Activated naive CD4-positive, alpha-beta T cell treated with anti-CD3 and anti-CD28 coated beads for 36 hours (primary cell): ENCODE measurements at regions not wholly inside any gene's neighbourhood (a gene's known extent, or its start where the extent isn't known, plus 50 kb on each side); places are given as distances from the start of the nearest gene placed in this dataset.
A peak's percentile ranks its signal among the peaks of the same experiment; 100 is the strongest.
"Not testable (repeated sequence)": the region's sequence is repeated elsewhere in the genome, so short reads cannot be mapped to it uniquely, and the experiment has no call there.

Experiments used
- CTCF ChIA-PET: fragments of 350-600 bp; sonication (Branson Sonifier 250); formaldehyde crosslinking; loops from one replicate; lab custom pipeline; 2021; ENCODE audit warnings: antibody characterized with exemption; lab: Charles Lee
- DNase-seq: peaks from one replicate; pipeline ENCODE4 v3.0.0-alpha.2; 2020
- H3K27ac Mint-ChIP-seq: one replicate; pipeline ENCODE4 v1.8.0; 2021; ENCODE audit warnings: mild to moderate bottlenecking, mixed read lengths
- H3K27me3 Mint-ChIP-seq: one replicate; pipeline ENCODE4 v1.8.0; 2021; ENCODE audit warnings: low read depth, mixed read lengths
- H3K36me3 Mint-ChIP-seq: one replicate; pipeline ENCODE4 v1.8.0; 2021; ENCODE audit warnings: low read depth, mixed read lengths
- H3K4me1 Mint-ChIP-seq: one replicate; pipeline ENCODE4 v1.8.0; 2021; ENCODE audit warnings: low read depth, mixed read lengths
- H3K4me3 Mint-ChIP-seq: one replicate; pipeline ENCODE4 v1.8.0; 2021; ENCODE audit warnings: mild to moderate bottlenecking, moderate library complexity, mixed read lengths
- H3K9me3 Mint-ChIP-seq: one replicate; pipeline ENCODE4 v1.8.0; 2021; ENCODE audit warnings: mixed read lengths
- intact Hi-C: fragments of 100-400 bp; cut with micrococcal nuclease; formaldehyde crosslinking; loops from one replicate; pipeline ENCODE4 v1.15.1; 2023

GRCh38 chr11:67886207-67886606 is 117.7 kb downstream of the UNC93B1 start:
- intact Hi-C loops, H3K27me3 Mint-ChIP-seq, CTCF ChIA-PET, H3K9me3 Mint-ChIP-seq, H3K36me3 Mint-ChIP-seq, H3K27ac Mint-ChIP-seq, DNase-seq: not testable (repeated sequence)
- peak overlapping the region; percentile 30 for H3K4me3 Mint-ChIP-seq
- peaks cover 24% of the 10 kb centered on the region for H3K4me1 Mint-ChIP-seq

DNA sequence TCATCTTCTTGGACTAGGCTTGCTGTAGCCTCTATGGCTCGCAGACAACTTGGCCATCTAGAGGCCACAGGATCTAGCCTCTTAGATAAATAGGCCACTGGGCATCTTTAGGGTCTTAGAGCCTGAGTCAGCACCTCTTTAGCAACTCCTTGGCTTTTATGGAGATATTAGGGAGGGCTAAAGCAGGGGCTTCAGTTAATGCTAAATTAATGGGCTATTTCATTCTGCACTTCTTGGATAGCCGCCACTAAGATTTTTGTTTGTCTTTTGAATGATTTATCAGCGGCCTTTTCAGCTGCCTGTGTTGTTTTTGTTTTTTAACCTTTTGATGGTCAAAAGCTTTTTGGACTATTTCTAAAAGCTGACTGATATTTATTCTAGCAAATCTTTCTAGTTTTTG is 118.3 kb downstream of the UNC93B1 start:
- DNase-seq, H3K36me3 Mint-ChIP-seq, CTCF ChIA-PET, intact Hi-C loops, H3K27me3 Mint-ChIP-seq, H3K4me3 Mint-ChIP-seq, H3K9me3 Mint-ChIP-seq, H3K27ac Mint-ChIP-seq: not testable (repeated sequence)
- peaks cover 24% of the 10 kb centered on the region for H3K4me1 Mint-ChIP-seq

GRCh38 chr11:67884761-67885558 is 118.9 kb downstream of the UNC93B1 start:
- CTCF ChIA-PET, H3K36me3 Mint-ChIP-seq, H3K27me3 Mint-ChIP-seq, H3K9me3 Mint-ChIP-seq, intact Hi-C loops: not testable (repeated sequence)
- H3K4me1 Mint-ChIP-seq = peaks cover 24% of the 10 kb centered on the region
- H3K4me3 Mint-ChIP-seq = peak overlapping the region; percentile 64
- peak; percentile 30 for DNase-seq
- H3K27ac Mint-ChIP-seq = peak overlapping the region; percentile 50

DNA sequence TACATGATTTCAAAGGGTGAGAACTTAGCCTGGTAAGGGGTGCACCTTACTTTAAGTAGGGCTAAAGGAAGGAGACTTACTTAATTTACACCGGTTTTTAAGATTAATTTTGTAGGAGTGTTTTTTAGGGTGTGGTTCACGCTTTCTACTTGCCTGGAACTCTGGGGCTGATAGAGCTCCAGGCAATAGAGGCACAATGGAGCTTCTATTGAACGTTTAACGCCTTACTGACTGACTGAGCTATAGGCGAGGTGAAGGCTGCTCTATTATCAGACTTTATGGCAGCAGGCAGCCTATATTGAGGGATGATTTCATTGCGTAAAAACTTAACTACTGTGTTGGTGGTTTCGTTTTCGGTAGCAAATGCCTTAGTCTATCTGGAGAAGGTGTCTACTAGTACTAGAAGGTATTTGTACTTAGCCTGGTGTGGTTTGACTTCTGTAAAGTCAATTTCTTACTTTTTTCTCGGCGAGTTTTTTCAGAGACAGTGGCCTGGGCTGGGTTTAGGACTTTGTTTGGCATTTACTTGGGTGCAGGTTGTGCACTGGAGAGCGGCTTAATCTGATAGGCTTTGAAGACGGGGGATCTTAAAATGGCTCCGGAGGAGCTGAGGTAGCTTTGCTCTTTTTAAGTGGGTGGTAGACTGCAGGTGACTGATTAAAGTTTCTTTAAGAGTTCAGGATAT is 119.7 kb downstream of the UNC93B1 start:
- Mint-ChIP-seq H3K4me3 (peak overlapping the region; percentile 64), H3K4me1 (peaks cover 24% of the 10 kb centered on the region), H3K27ac (peak overlapping the region; percentile 50)
- H3K9me3 Mint-ChIP-seq, H3K27me3 Mint-ChIP-seq, CTCF ChIA-PET, DNase-seq, intact Hi-C loops, H3K36me3 Mint-ChIP-seq: not testable (repeated sequence)

DNA sequence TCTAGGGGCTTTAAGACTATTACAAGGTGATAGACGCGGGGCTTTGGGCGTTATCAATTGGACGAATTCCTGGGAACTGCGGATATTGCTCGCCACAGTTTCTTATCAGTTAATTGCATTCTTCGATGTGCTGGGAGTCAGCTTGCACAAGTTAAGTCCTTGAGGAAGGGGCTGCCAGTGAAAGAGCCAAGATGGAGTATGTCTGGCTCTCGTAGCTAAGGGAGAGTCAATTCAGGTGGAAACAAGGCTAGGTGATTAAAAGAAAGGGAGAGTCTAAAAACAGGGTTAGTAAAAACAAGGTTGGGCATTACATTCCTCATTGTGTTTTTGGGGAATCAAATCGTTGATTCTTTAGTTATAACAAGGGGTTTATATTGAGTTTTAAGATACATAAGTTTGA is 121.6 kb downstream of the UNC93B1 start:
- CTCF ChIA-PET, DNase-seq, H3K36me3 Mint-ChIP-seq, H3K4me3 Mint-ChIP-seq, intact Hi-C loops, H3K27me3 Mint-ChIP-seq, H3K9me3 Mint-ChIP-seq, H3K27ac Mint-ChIP-seq: not testable (repeated sequence)
- H3K4me1 Mint-ChIP-seq = peaks cover 36% of the 10 kb centered on the region

- H3K9me3 Mint-ChIP-seq, DNase-seq, H3K27me3 Mint-ChIP-seq, H3K4me3 Mint-ChIP-seq, H3K27ac Mint-ChIP-seq, intact Hi-C loops, H3K36me3 Mint-ChIP-seq, CTCF ChIA-PET: not testable (repeated sequence)
- peaks cover 37% of the 10 kb centered on the region for H3K4me1 Mint-ChIP-seq
These were observed 122.1 kb downstream of the UNC93B1 start for GRCh38 chr11:67881836-67882235.

GRCh38 chr11:67880594-67881196 is 123.2 kb downstream of the UNC93B1 start:
- intact Hi-C loops, H3K27me3 Mint-ChIP-seq, H3K4me3 Mint-ChIP-seq, CTCF ChIA-PET, H3K27ac Mint-ChIP-seq, H3K9me3 Mint-ChIP-seq, H3K36me3 Mint-ChIP-seq, DNase-seq: not testable (repeated sequence)
- H3K4me1 Mint-ChIP-seq = peaks cover 32% of the 10 kb centered on the region

DNA sequence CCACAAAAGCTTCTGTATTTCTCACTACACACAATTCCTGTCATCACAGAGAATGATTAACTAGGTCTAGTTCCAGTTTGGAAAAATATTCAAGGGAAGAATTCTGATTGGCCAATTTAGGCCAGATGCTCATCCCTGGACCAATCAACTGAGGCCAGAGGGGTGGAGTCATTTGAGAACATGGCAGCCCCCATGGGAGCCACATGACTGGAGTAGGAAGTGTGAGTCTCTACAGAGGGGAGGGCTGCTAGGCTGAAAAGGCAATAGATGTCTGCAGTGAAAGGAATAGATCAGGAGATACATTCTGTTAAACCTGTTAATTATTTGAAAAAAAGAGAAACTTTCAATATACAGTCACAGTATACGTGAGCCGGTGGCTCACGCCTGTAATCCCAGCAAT is 125.2 kb downstream of the UNC93B1 start:
- H3K4me1 Mint-ChIP-seq = peaks cover 18% of the 10 kb centered on the region
- H3K27me3 Mint-ChIP-seq, H3K4me3 Mint-ChIP-seq, H3K27ac Mint-ChIP-seq, H3K9me3 Mint-ChIP-seq, H3K36me3 Mint-ChIP-seq, intact Hi-C loops, CTCF ChIA-PET: not testable (repeated sequence)
- DNase-seq = peak; percentile 27

GRCh38 chr11:67877316-67877715 is 126.6 kb downstream of the UNC93B1 start:
- H3K27me3 Mint-ChIP-seq, H3K9me3 Mint-ChIP-seq, H3K4me3 Mint-ChIP-seq, CTCF ChIA-PET, H3K36me3 Mint-ChIP-seq, intact Hi-C loops: not testable (repeated sequence)
- H3K27ac Mint-ChIP-seq = peak overlapping the region; percentile 24
- H3K4me1 Mint-ChIP-seq = peaks cover 13% of the 10 kb centered on the region
- DNase-seq = peak; percentile 8

- H3K27me3 Mint-ChIP-seq, H3K4me3 Mint-ChIP-seq, intact Hi-C loops, H3K4me1 Mint-ChIP-seq, H3K36me3 Mint-ChIP-seq, H3K9me3 Mint-ChIP-seq, DNase-seq, H3K27ac Mint-ChIP-seq: not testable (repeated sequence)
- CTCF ChIA-PET = interaction anchor here (0.9 kb wide), 1 partner anchor 83 kb away, joined by 3 read pairs; no protein-coding TSS in a partner anchor
These were observed 130.7 kb downstream of the UNC93B1 start for GRCh38 chr11:67873223-67873622.

- H3K4me3 Mint-ChIP-seq, H3K27ac Mint-ChIP-seq, H3K36me3 Mint-ChIP-seq, H3K9me3 Mint-ChIP-seq, CTCF ChIA-PET, H3K4me1 Mint-ChIP-seq, H3K27me3 Mint-ChIP-seq, DNase-seq, intact Hi-C loops: not testable (repeated sequence)
These were observed 132.7 kb downstream of the UNC93B1 start for GRCh38 chr11:67871168-67871567.

DNA sequence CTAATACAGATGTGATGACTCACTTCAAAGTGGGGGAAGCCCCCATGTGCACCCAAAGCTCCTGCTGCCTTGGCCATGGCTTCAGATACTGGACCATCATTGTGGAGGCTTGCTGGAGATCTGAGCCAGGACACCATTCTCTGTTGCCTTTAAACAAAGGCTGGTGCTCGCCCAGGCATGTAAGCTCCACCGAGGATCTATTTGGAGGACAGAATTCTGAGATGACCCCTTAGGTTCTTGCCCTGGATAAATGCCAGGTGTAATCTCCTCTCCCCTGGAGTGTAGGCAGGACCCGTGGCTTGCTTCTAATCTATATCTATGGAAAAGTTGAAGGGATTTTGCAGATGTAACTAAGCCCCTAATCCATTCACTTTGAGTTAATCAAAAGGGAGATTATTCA is 141.0 kb downstream of the UNC93B1 start:
- H3K4me3 Mint-ChIP-seq, DNase-seq, H3K4me1 Mint-ChIP-seq, H3K27ac Mint-ChIP-seq, H3K36me3 Mint-ChIP-seq, H3K27me3 Mint-ChIP-seq, CTCF ChIA-PET, H3K9me3 Mint-ChIP-seq, intact Hi-C loops: not testable (repeated sequence)
